GM21367 (cell line): ENCODE measurements at regions not wholly inside any gene's neighbourhood (a gene's known extent, or its start where the extent isn't known, plus 50 kb on each side); places are given as distances from the start of the nearest gene placed in this dataset.

Experiments used
- ATAC-seq: cut with Tn5 transposase; IDR thresholded peaks from one replicate; pipeline ENCODE4 v1.9.1; 2021; ENCODE audit not compliant: unreplicated experiment

GRCh38 chr5:110104726-110105669 is 415.3 kb downstream of the MAN2A1 start:
- no peak for ATAC-seq

GRCh38 chr5:110105692-110106091 is 416.0 kb downstream of the MAN2A1 start:
- no peak for ATAC-seq

- ATAC-seq, result no peak
These were observed 417.0 kb downstream of the MAN2A1 start for GRCh38 chr5:110106750-110107149.

- no peak for ATAC-seq
These were observed 418.8 kb downstream of the MAN2A1 start for GRCh38 chr5:110108520-110108919.

GRCh38 chr5:110109667-110110066 is 419.9 kb downstream of the MAN2A1 start:
- no peak for ATAC-seq

- no peak for ATAC-seq
These were observed 422.6 kb downstream of the MAN2A1 start for GRCh38 chr5:110112348-110112747.

GRCh38 chr5:110115503-110115902 is 425.8 kb downstream of the MAN2A1 start:
- ATAC-seq, result no peak

GRCh38 chr5:110116539-110116938 is 426.8 kb downstream of the MAN2A1 start:
- no peak for ATAC-seq

- ATAC-seq, result no peak
These were observed 445.5 kb downstream of the MAN2A1 start for GRCh38 chr5:110134963-110135935.

- no peak for ATAC-seq
These were observed 460.5 kb downstream of the MAN2A1 start for GRCh38 chr5:110150199-110150598.

GRCh38 chr5:110159202-110159601 is 469.5 kb downstream of the MAN2A1 start:
- ATAC-seq, result no peak

GRCh38 chr5:110161162-110161561 is 471.4 kb downstream of the MAN2A1 start:
- ATAC-seq, result no peak

- ATAC-seq, result no peak
These were observed 475.6 kb downstream of the MAN2A1 start for GRCh38 chr5:110165366-110165765.

- no peak for ATAC-seq
These were observed 477.7 kb downstream of the MAN2A1 start for GRCh38 chr5:110167384-110167783.

GRCh38 chr5:110169461-110169860 is 479.7 kb downstream of the MAN2A1 start:
- ATAC-seq, result no peak

GRCh38 chr5:110177729-110178128 is 488.0 kb downstream of the MAN2A1 start:
- ATAC-seq, result no peak

- ATAC-seq, result no peak
These were observed 489.6 kb downstream of the MAN2A1 start for GRCh38 chr5:110179321-110179720.

GRCh38 chr5:110194191-110194590 is 504.5 kb downstream of the MAN2A1 start:
- ATAC-seq, result no peak

GRCh38 chr5:110195288-110195687 is 505.6 kb downstream of the MAN2A1 start:
- ATAC-seq, result no peak

GRCh38 chr5:110201791-110202190 is 512.1 kb downstream of the MAN2A1 start:
- no peak for ATAC-seq

GRCh38 chr5:110203661-110204060 is 513.9 kb downstream of the MAN2A1 start:
- ATAC-seq, result no peak

GRCh38 chr5:110209401-110209800 is 517.1 kb downstream of the TMEM232 start:
- no peak for ATAC-seq
